MM.1S (cell line): ENCODE measurements at regions not wholly inside any gene's neighbourhood (a gene's known extent, or its start where the extent isn't known, plus 50 kb on each side); places are given as distances from the start of the nearest gene placed in this dataset.
A peak's percentile ranks its signal among the peaks of the same experiment; 100 is the strongest.

Source experiments
- DNase-seq: peaks from one replicate; pipeline ENCODE4 v3.0.0-alpha.2; 2015
- H2AFZ ChIP-seq: fragments of 300-600 bp; sonication (generic); 2 replicates; pipeline ENCODE4 v1.6.0; 2016; ENCODE audit warnings: antibody characterized with exemption, low read length
- H3F3A ChIP-seq: fragments of 300-600 bp; sonication (generic); 2 replicates; pipeline ENCODE4 v1.6.1; 2016; ENCODE audit warnings: mild to moderate bottlenecking, antibody characterized with exemption, low read length, moderate library complexity, mixed read lengths; ENCODE audit not compliant: insufficient read depth
- H3K27ac ChIP-seq: fragments of 300-600 bp; sonication (generic); 2 replicates; pipeline ENCODE4 v1.5.1; 2016; ENCODE audit warnings: mild to moderate bottlenecking, low read length
- H3K27me3 ChIP-seq: fragments of 300-600 bp; sonication (generic); replicated peaks from 2 replicates; pipeline ENCODE4 v1.6.0; 2016; ENCODE audit warnings: low read length; ENCODE audit not compliant: insufficient read depth
- H3K36me3 ChIP-seq: fragments of 300-600 bp; sonication (generic); replicated peaks from 2 replicates; pipeline ENCODE4 v1.6.1; 2016; ENCODE audit warnings: mild to moderate bottlenecking, low read length, mixed read lengths; ENCODE audit not compliant: insufficient read depth
- H3K4me1 ChIP-seq: fragments of 300-600 bp; sonication (generic); 2 replicates; pipeline ENCODE4 v1.6.1; 2016; ENCODE audit warnings: low read length, mixed read lengths
- H3K4me2 ChIP-seq: fragments of 300-600 bp; sonication (generic); 2 replicates; pipeline ENCODE4 v1.6.0; 2016; ENCODE audit warnings: low read depth, low read length
- H3K4me3 ChIP-seq: fragments of 300-600 bp; sonication (generic); 2 replicates; pipeline ENCODE4 v1.5.1; 2016; ENCODE audit warnings: low read length, mixed read lengths
- H3K79me2 ChIP-seq: fragments of 300-600 bp; sonication (generic); 2 replicates; pipeline ENCODE4 v1.6.1; 2016; ENCODE audit warnings: mixed run types, low read length, mixed read lengths
- H3K9ac ChIP-seq: fragments of 300-600 bp; sonication (generic); 2 replicates; pipeline ENCODE4 v1.6.1; 2016; ENCODE audit warnings: low read length, mixed read lengths
- H3K9me2 ChIP-seq: fragments of 300-600 bp; sonication (generic); replicated peaks from 2 replicates; pipeline ENCODE4 v1.6.1; 2016; ENCODE audit warnings: mild to moderate bottlenecking, low read length, mixed read lengths; ENCODE audit not compliant: insufficient read depth
- H3K9me3 ChIP-seq: fragments of 300-600 bp; sonication (generic); replicated peaks from 2 replicates; pipeline ENCODE4 v1.6.1; 2016; ENCODE audit warnings: mild to moderate bottlenecking, low read length, mixed read lengths; ENCODE audit not compliant: insufficient read depth
- H4K20me1 ChIP-seq: fragments of 300-600 bp; sonication (generic); 2 replicates; pipeline ENCODE4 v1.6.1; 2016; ENCODE audit warnings: mild to moderate bottlenecking, low read length, moderate library complexity, mixed read lengths; ENCODE audit not compliant: insufficient read depth
- CTCF ChIP-seq: fragments of 300-600 bp; sonication (generic); IDR thresholded peaks from 2 replicates; pipeline ENCODE4 v1.5.1; 2016; ENCODE audit warnings: antibody characterized with exemption, low read length, mixed read lengths
- EZH2 ChIP-seq: fragments of 300-600 bp; sonication (generic); optimal IDR thresholded peaks from 2 replicates; pipeline ENCODE3; 2017; ENCODE audit warnings: low read depth, mild to moderate bottlenecking, antibody characterized with exemption, low read length, mixed read lengths
- EZH2phosphoT487 ChIP-seq: fragments of 300-600 bp; sonication (generic); IDR thresholded peaks from 2 replicates; pipeline ENCODE4 v1.6.1; 2018; ENCODE audit warnings: antibody characterized with exemption, low read length

GRCh38 chr12:38141861-38142260, 174.7 kb upstream of the ALG10B start:
- DNase-seq: no peak
- TF ChIP-seq CTCF (no peak), EZH2 (no peak), EZH2phosphoT487 (no peak)
- no peak overlapping the region for H3K9ac ChIP-seq
- no peaks in the 10 kb centered on the region for H3K36me3 ChIP-seq
- H3K27me3 ChIP-seq: no peaks in the 10 kb centered on the region
- no peak overlapping the region for H3K27ac ChIP-seq
- H3K9me2 ChIP-seq: no peaks in the 10 kb centered on the region
- no peaks in the 10 kb centered on the region for H3F3A ChIP-seq
- H3K4me2 ChIP-seq: no peak overlapping the region
- H3K9me3 ChIP-seq: no peaks in the 10 kb centered on the region
- H2AFZ ChIP-seq: no peak overlapping the region
- H3K4me3 ChIP-seq: no peak overlapping the region
- no peaks in the 10 kb centered on the region for H3K4me1 ChIP-seq
- H3K79me2 ChIP-seq: no peaks in the 10 kb centered on the region
- H4K20me1 ChIP-seq: no peaks in the 10 kb centered on the region

- H3K9ac ChIP-seq: no peak overlapping the region
- H3F3A ChIP-seq: no peaks in the 10 kb centered on the region
- H3K27me3 ChIP-seq: no peaks in the 10 kb centered on the region
- no peaks in the 10 kb centered on the region for H3K9me2 ChIP-seq
- H4K20me1 ChIP-seq: no peaks in the 10 kb centered on the region
- no peak overlapping the region for H3K4me3 ChIP-seq
- H3K4me2 ChIP-seq: no peak overlapping the region
- H2AFZ ChIP-seq: no peak overlapping the region
- no peak for TF ChIP-seq EZH2phosphoT487
- TF ChIP-seq CTCF: 0 out of 2 replicates have a peak, but pooled peaks have one; percentile 3
- no peak overlapping the region for H3K27ac ChIP-seq
- no peaks in the 10 kb centered on the region for H3K9me3 ChIP-seq
- DNase-seq: no peak
- H3K79me2 ChIP-seq: no peaks in the 10 kb centered on the region
- no peaks in the 10 kb centered on the region for H3K4me1 ChIP-seq
- no peaks in the 10 kb centered on the region for H3K36me3 ChIP-seq
Measured at GRCh38 chr12:38142974-38143373, 173.6 kb upstream of the ALG10B start.

- H2AFZ ChIP-seq: no peak overlapping the region
- no peak for DNase-seq
- no peaks in the 10 kb centered on the region for H4K20me1 ChIP-seq
- no peaks in the 10 kb centered on the region for H3K9me2 ChIP-seq
- no peak overlapping the region for H3K27ac ChIP-seq
- no peaks in the 10 kb centered on the region for H3K79me2 ChIP-seq
- H3K9me3 ChIP-seq: no peaks in the 10 kb centered on the region
- no peak overlapping the region for H3K9ac ChIP-seq
- H3F3A ChIP-seq: no peaks in the 10 kb centered on the region
- no peaks in the 10 kb centered on the region for H3K4me1 ChIP-seq
- H3K4me3 ChIP-seq: no peak overlapping the region
- H3K27me3 ChIP-seq: no peaks in the 10 kb centered on the region
- no peaks in the 10 kb centered on the region for H3K36me3 ChIP-seq
- no peak for TF ChIP-seq EZH2
- TF ChIP-seq CTCF: no peak
- no peak for TF ChIP-seq EZH2phosphoT487
- no peak overlapping the region for H3K4me2 ChIP-seq
Measured at GRCh38 chr12:38144049-38144448, 172.5 kb upstream of the ALG10B start.
